Astrocyte of the spinal cord (primary cell): ENCODE measurements at regions not wholly inside any gene's neighbourhood (a gene's known extent, or its start where the extent isn't known, plus 50 kb on each side); places are given as distances from the start of the nearest gene placed in this dataset.

ENCODE experiments used
- DNase-seq: peaks from one replicate; pipeline ENCODE4 v3.0.0; 2011; ENCODE audit warnings: low read depth, low spot score
- H3K4me3 ChIP-seq: 2 replicates; pipeline ENCODE4 v1.5.1; 2011; ENCODE audit warnings: low read depth, mild to moderate bottlenecking, low read length, moderate library complexity
- CTCF ChIP-seq: IDR thresholded peaks from 2 replicates; pipeline ENCODE4 v1.5.1; 2012; ENCODE audit warnings: low read depth, mild to moderate bottlenecking, low read length, inconsistent platforms
- in situ Hi-C: cut with HindIII; loops from 2 replicates; pipeline ENCODE4 v1.10.0; 2017; ENCODE audit warnings: low sequenced_read_pairs

- TF ChIP-seq CTCF: no peak
- in situ Hi-C loops: no loop called here
- no peak for DNase-seq
- H3K4me3 ChIP-seq: no peak overlapping the region
Measured at GRCh38 chr10:111656066-111656465, 527.5 kb downstream of the GPAM start.

- in situ Hi-C loops: no loop called here
- H3K4me3 ChIP-seq: no peak overlapping the region
- TF ChIP-seq CTCF: no peak
- no peak for DNase-seq
Measured at GRCh38 chr10:111677759-111678158, 505.8 kb downstream of the GPAM start.

- no peak for DNase-seq
- H3K4me3 ChIP-seq: no peak overlapping the region
- no peak for TF ChIP-seq CTCF
- in situ Hi-C loops: no loop called here
Measured at GRCh38 chr10:111686796-111687195, 496.8 kb downstream of the GPAM start.

- H3K4me3 ChIP-seq: no peak overlapping the region
- no peak for TF ChIP-seq CTCF
- DNase-seq: no peak
- in situ Hi-C loops: no loop called here
Measured at GRCh38 chr10:111698711-111699110, 484.9 kb downstream of the GPAM start.

- DNase-seq: no peak
- H3K4me3 ChIP-seq: no peak overlapping the region
- in situ Hi-C loops: no loop called here
- no peak for TF ChIP-seq CTCF
Measured at GRCh38 chr10:111703986-111704385, 479.6 kb downstream of the GPAM start.

GRCh38 chr10:111705021-111705420 lies 478.5 kb downstream of the GPAM start:
- in situ Hi-C loops: no loop called here
- no peak for DNase-seq
- TF ChIP-seq CTCF: no peak

GRCh38 chr10:111706331-111706730 lies 477.2 kb downstream of the GPAM start:
- no peak for TF ChIP-seq CTCF
- in situ Hi-C loops: no loop called here
- H3K4me3 ChIP-seq: no peak overlapping the region
- no peak for DNase-seq

More at GRCh38 chr10:111705021-111705420, 478.5 kb downstream of the GPAM start:
- H3K4me3 ChIP-seq: no peak overlapping the region
